Astrocyte (in vitro differentiated cells and primary cell): ENCODE measurements at regions not wholly inside any gene's neighbourhood (a gene's known extent, or its start where the extent isn't known, plus 50 kb on each side); places are given as distances from the start of the nearest gene placed in this dataset.

Experiments
- DNase-seq: peaks from one replicate; pipeline ENCODE4 v3.0.0-alpha.2; 2010; ENCODE audit warnings: low read depth
- FAIRE-seq: peaks from 2 replicates; lab custom pipeline; 2011; peaks lifted over from hg19 to GRCh38; lab: Jason Lieb, UNC
- H2AFZ ChIP-seq: 2 replicates; pipeline ENCODE4 v1.6.0; 2012; ENCODE audit warnings: low read depth, low read length, inconsistent platforms
- H3K27ac ChIP-seq: 2 replicates; pipeline ENCODE4 v1.5.1; 2011; ENCODE audit warnings: low read depth, low read length, inconsistent platforms
- H3K27me3 ChIP-seq: 2 replicates; pipeline ENCODE4 v1.6.0; 2011; ENCODE audit warnings: low read length, inconsistent platforms; ENCODE audit not compliant: insufficient read depth
- H3K36me3 ChIP-seq: 2 replicates; pipeline ENCODE4 v1.5.1; 2011; ENCODE audit warnings: low read length, inconsistent platforms; ENCODE audit not compliant: insufficient read depth
- H3K4me1 ChIP-seq: 2 replicates; pipeline ENCODE4 v1.5.1; 2011; ENCODE audit warnings: low read length, inconsistent platforms; ENCODE audit not compliant: insufficient read depth
- H3K4me2 ChIP-seq: 2 replicates; pipeline ENCODE4 v1.6.0; 2012; ENCODE audit warnings: low read length, inconsistent platforms
- H3K4me3 ChIP-seq: 2 replicates; pipeline ENCODE4 v1.5.1; 2011; ENCODE audit warnings: low read depth, mild to moderate bottlenecking, low read length, inconsistent platforms; ENCODE audit not compliant: insufficient read depth
- H3K79me2 ChIP-seq: 2 replicates; pipeline ENCODE4 v1.6.0; 2012; ENCODE audit warnings: mild to moderate bottlenecking, low read length, inconsistent platforms; ENCODE audit not compliant: insufficient read depth
- H3K9ac ChIP-seq: 2 replicates; pipeline ENCODE4 v1.6.0; 2012; ENCODE audit warnings: mild to moderate bottlenecking, low read length, inconsistent platforms
- H3K9me3 ChIP-seq: 2 replicates; pipeline ENCODE4 v1.5.1; 2012; ENCODE audit warnings: low read depth, mild to moderate bottlenecking, low read length, inconsistent platforms; ENCODE audit not compliant: insufficient read depth
- H4K20me1 ChIP-seq: 2 replicates; pipeline ENCODE4 v1.6.0; 2012; ENCODE audit warnings: low read length, inconsistent platforms; ENCODE audit not compliant: insufficient read depth
- H3K27ac Mint-ChIP-seq: one replicate; pipeline ENCODE4 v1.8.0; 2021; ENCODE audit warnings: mild to moderate bottlenecking, mixed read lengths; ENCODE audit not compliant: unreplicated experiment
- H3K27me3 Mint-ChIP-seq: one replicate; pipeline ENCODE4 v1.8.0; 2021; ENCODE audit warnings: low read depth, mixed read lengths; ENCODE audit not compliant: unreplicated experiment
- H3K36me3 Mint-ChIP-seq: one replicate; pipeline ENCODE4 v1.8.0; 2021; ENCODE audit warnings: low read depth, mixed read lengths; ENCODE audit not compliant: unreplicated experiment
- H3K4me1 Mint-ChIP-seq: one replicate; pipeline ENCODE4 v1.8.0; 2021; ENCODE audit warnings: low read depth, mixed read lengths; ENCODE audit not compliant: unreplicated experiment
- H3K4me3 Mint-ChIP-seq: one replicate; pipeline ENCODE4 v1.8.0; 2021; ENCODE audit warnings: mild to moderate bottlenecking, moderate library complexity, mixed read lengths; ENCODE audit not compliant: unreplicated experiment
- H3K9me3 Mint-ChIP-seq: one replicate; pipeline ENCODE4 v1.8.0; 2021; ENCODE audit warnings: mild to moderate bottlenecking, mixed read lengths; ENCODE audit not compliant: unreplicated experiment
- CTCF ChIP-seq: IDR thresholded peaks from 2 replicates; pipeline ENCODE4 v1.5.1; 2011; ENCODE audit warnings: low read depth, mild to moderate bottlenecking, inconsistent platforms, low read length, moderate library complexity; ENCODE audit not compliant: insufficient read depth
- EZH2 ChIP-seq: IDR thresholded peaks from 2 replicates; pipeline ENCODE4 v1.6.1; 2012; ENCODE audit warnings: mild to moderate bottlenecking, low read length, inconsistent platforms; ENCODE audit not compliant: insufficient read depth

GRCh38 chr10:20959242-20959641 is 62.1 kb upstream of the NEBL start:
- no peaks in the 10 kb centered on the region for H3K36me3 Mint-ChIP-seq
- Histone ChIP-seq H3K4me3 (no peak overlapping the region), H3K27me3 (no peaks in the 10 kb centered on the region), H2AFZ (no peak overlapping the region), H4K20me1 (no peaks in the 10 kb centered on the region), H3K36me3 (no peaks in the 10 kb centered on the region), H3K27ac (no peak overlapping the region), H3K4me1 (no peaks in the 10 kb centered on the region), H3K9ac (no peak overlapping the region), H3K9me3 (no peaks in the 10 kb centered on the region), H3K4me2 (no peak overlapping the region), H3K79me2 (no peaks in the 10 kb centered on the region)
- H3K4me1 Mint-ChIP-seq, result peaks cover 20% of the 10 kb centered on the region
- FAIRE-seq, result no peak
- H3K4me3 Mint-ChIP-seq, result no peak overlapping the region
- no peaks in the 10 kb centered on the region for H3K9me3 Mint-ChIP-seq
- no peaks in the 10 kb centered on the region for H3K27me3 Mint-ChIP-seq
- DNase-seq, result no peak
- TF ChIP-seq CTCF, result no peak
- TF ChIP-seq EZH2, result no peak
- no peak overlapping the region for H3K27ac Mint-ChIP-seq

DNA sequence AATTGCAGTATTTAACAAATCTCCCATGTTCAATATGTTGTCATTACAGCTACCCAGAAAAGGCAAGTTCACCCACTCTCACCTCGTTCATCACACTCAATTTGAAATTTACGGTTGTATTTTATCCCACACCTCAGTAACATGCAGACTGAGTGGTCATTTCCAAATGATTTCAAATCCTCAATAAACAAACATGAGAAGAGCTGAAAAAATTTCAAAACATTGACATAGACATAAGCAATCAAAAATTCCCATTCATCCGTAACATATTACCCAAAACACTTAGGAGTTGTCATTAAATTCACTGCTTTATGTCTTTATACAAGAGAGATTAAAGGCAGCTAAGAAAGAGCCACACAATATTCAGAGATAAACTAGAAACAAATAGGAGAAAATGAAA is 61.7 kb upstream of the NEBL start:
- Histone ChIP-seq H3K4me1 (no peaks in the 10 kb centered on the region), H3K36me3 (no peaks in the 10 kb centered on the region), H3K27me3 (no peaks in the 10 kb centered on the region), H4K20me1 (no peaks in the 10 kb centered on the region), H3K79me2 (no peaks in the 10 kb centered on the region), H3K4me2 (no peak overlapping the region), H3K27ac (no peak overlapping the region), H3K9ac (no peak overlapping the region), H3K4me3 (no peak overlapping the region), H2AFZ (no peak overlapping the region), H3K9me3 (no peaks in the 10 kb centered on the region)
- no peak overlapping the region for H3K4me3 Mint-ChIP-seq
- no peaks in the 10 kb centered on the region for H3K36me3 Mint-ChIP-seq
- H3K27ac Mint-ChIP-seq, result no peak overlapping the region
- FAIRE-seq, result no peak
- TF ChIP-seq EZH2 (no peak), CTCF (no peak)
- H3K4me1 Mint-ChIP-seq, result peaks cover 24% of the 10 kb centered on the region
- no peaks in the 10 kb centered on the region for H3K27me3 Mint-ChIP-seq
- no peak for DNase-seq
- no peaks in the 10 kb centered on the region for H3K9me3 Mint-ChIP-seq

DNA sequence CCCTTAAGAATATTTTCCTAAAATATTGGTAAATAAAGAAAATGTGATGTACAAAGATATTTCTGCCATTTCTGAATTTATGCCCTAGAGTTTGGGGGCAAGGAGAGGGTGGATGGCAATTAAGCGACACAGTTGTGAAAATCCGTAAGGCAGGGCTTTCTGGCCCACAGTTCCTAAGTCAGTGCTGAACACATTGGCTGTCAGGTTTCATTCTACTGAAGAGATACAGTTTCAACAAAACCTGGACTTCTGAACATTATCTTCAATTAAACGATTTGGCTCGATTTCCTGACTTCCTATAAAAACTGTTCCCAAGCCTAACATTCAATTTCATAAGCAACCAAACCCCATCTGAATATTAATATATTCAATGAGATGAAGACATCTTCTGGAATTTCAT is 61.1 kb upstream of the NEBL start:
- Histone ChIP-seq H2AFZ (no peak overlapping the region), H3K36me3 (no peaks in the 10 kb centered on the region), H3K9me3 (no peaks in the 10 kb centered on the region), H3K9ac (no peak overlapping the region), H3K4me3 (no peak overlapping the region), H3K27ac (no peak overlapping the region), H3K4me2 (no peak overlapping the region), H4K20me1 (no peaks in the 10 kb centered on the region), H3K4me1 (no peaks in the 10 kb centered on the region), H3K79me2 (no peaks in the 10 kb centered on the region), H3K27me3 (no peaks in the 10 kb centered on the region)
- no peaks in the 10 kb centered on the region for H3K27me3 Mint-ChIP-seq
- DNase-seq (no peak), FAIRE-seq (no peak)
- TF ChIP-seq CTCF, result no peak
- TF ChIP-seq EZH2, result no peak
- H3K4me3 Mint-ChIP-seq, result no peak overlapping the region
- no peak overlapping the region for H3K27ac Mint-ChIP-seq
- no peaks in the 10 kb centered on the region for H3K36me3 Mint-ChIP-seq
- H3K9me3 Mint-ChIP-seq, result no peaks in the 10 kb centered on the region
- peaks cover 27% of the 10 kb centered on the region for H3K4me1 Mint-ChIP-seq
